ENCODE measurements at regions not wholly inside any gene's neighbourhood (a gene's known extent, or its start where the extent isn't known, plus 50 kb on each side); places are given as distances from the start of the nearest gene placed in this dataset.

GRCh38 chr6:88380618-88381288, 214.6 kb upstream of the CNR1 start:
- Histone ChIP-seq H3K4me1 (ENCODE audit: control insufficient read depth, insufficient read depth, low read length) (no peaks in the 10 kb centered on the region), H3K9ac (ENCODE audit: control insufficient read depth, insufficient read depth, low read length) (no peak overlapping the region), H3K27ac (ENCODE audit: control insufficient read depth, insufficient read depth) (no peak overlapping the region), H2AFZ (ENCODE audit: control insufficient read depth, low read depth, low read length) (no peak overlapping the region), H4K20me1 (ENCODE audit: control insufficient read depth, insufficient read depth) (no peaks in the 10 kb centered on the region), H3K79me2 (ENCODE audit: control insufficient read depth, insufficient read depth, low read length) (no peaks in the 10 kb centered on the region), H3K9me3 (replicated peaks; ENCODE audit: control insufficient read depth, insufficient read depth, low read length) (no peaks in the 10 kb centered on the region), H3K4me2 (ENCODE audit: control insufficient read depth, insufficient read depth) (no peak overlapping the region), H3K4me3 (no peak overlapping the region), H3K36me3 (ENCODE audit: control insufficient read depth in 2 of 2, insufficient read depth in 2 of 2, low read length in 1 of 2) (no peaks in the 10 kb centered on the region), H3K27me3 (replicated peaks in 1 of 2; ENCODE audit: control insufficient read depth in 2 of 2, insufficient read depth in 2 of 2, low read length in 1 of 2) (no peaks in the 10 kb centered on the region)
- 34% methylated on average over 4 of the region's 4 CpGs for WGBS (ENCODE audit: insufficient coverage, insufficient replicate concordance, low lambda C conversion rate, missing lambda C conversion rate)
- in situ Hi-C loops (cut with MboI) (no loop called here), intact Hi-C loops (cut with micrococcal nuclease; ENCODE audit: unreplicated experiment) (no loop called here)
- ChIA-PET CTCF (interaction anchor here (0.7 to 1.0 kb wide), 2 partner anchors 14 to 490 kb away, joined by 3 read pairs; no protein-coding TSS in a partner anchor), RAD21 (ENCODE audit: unreplicated experiment) (interaction anchor here (1.0 to 1.2 kb wide), 2 partner anchors 64 to 260 kb away, joined by 3 read pairs; no protein-coding TSS in a partner anchor), SMC1A (ENCODE audit: uncharacterized antibody, unreplicated experiment) (interaction anchor here (0.7 to 1.1 kb wide), 3 partner anchors 78 to 420 kb away, joined by 3 read pairs; no protein-coding TSS in a partner anchor), POLR2A (interaction anchor here (1.1 kb wide), 1 partner anchor 451 kb away, joined by 3 read pairs; no protein-coding TSS in a partner anchor)
- FAIRE-seq (no peak), DNase-seq (ENCODE audit: low read depth, low spot score) (no peak), ATAC-seq (no peak)
- no TSS peak for BruUV-seq (replicated peaks)
- TF ChIP-seq EZH2 (IDR thresholded peaks at IDR 0.05; ENCODE audit: borderline replicate concordance, control insufficient read depth, low read depth, low read length) = no peak

- Histone ChIP-seq H3K4me3 (no peak overlapping the region), H4K20me1 (ENCODE audit: control insufficient read depth, insufficient read depth) (no peaks in the 10 kb centered on the region), H3K4me1 (ENCODE audit: control insufficient read depth, insufficient read depth, low read length) (no peaks in the 10 kb centered on the region), H3K27me3 (replicated peaks in 1 of 2; ENCODE audit: control insufficient read depth in 2 of 2, insufficient read depth in 2 of 2, low read length in 1 of 2) (no peaks in the 10 kb centered on the region), H3K9ac (ENCODE audit: control insufficient read depth, insufficient read depth, low read length) (no peak overlapping the region), H3K9me3 (replicated peaks; ENCODE audit: control insufficient read depth, insufficient read depth, low read length) (no peaks in the 10 kb centered on the region), H3K79me2 (ENCODE audit: control insufficient read depth, insufficient read depth, low read length) (no peaks in the 10 kb centered on the region), H3K27ac (ENCODE audit: control insufficient read depth, insufficient read depth) (no peak overlapping the region), H3K36me3 (ENCODE audit: control insufficient read depth in 2 of 2, insufficient read depth in 2 of 2, low read length in 1 of 2) (no peaks in the 10 kb centered on the region), H3K4me2 (ENCODE audit: control insufficient read depth, insufficient read depth) (no peak overlapping the region), H2AFZ (ENCODE audit: control insufficient read depth, low read depth, low read length) (no peak overlapping the region; the same call in 1 of the 2 replicates)
- ChIA-PET POLR2A (interaction anchor here (1.1 kb wide), 1 partner anchor 450 kb away, joined by 3 read pairs; no protein-coding TSS in a partner anchor), CTCF (interaction anchor here (0.7 to 1.0 kb wide), 2 partner anchors 13 to 491 kb away, joined by 3 read pairs; no protein-coding TSS in a partner anchor), RAD21 (ENCODE audit: unreplicated experiment) (interaction anchor here (1.0 to 1.2 kb wide), 2 partner anchors 64 to 261 kb away, joined by 3 read pairs; no protein-coding TSS in a partner anchor), SMC1A (ENCODE audit: uncharacterized antibody, unreplicated experiment) (interaction anchor here (0.7 to 1.5 kb wide), 6 partner anchors 78 to 488 kb away, joined by 3 read pairs; no protein-coding TSS in a partner anchor)
- FAIRE-seq (no peak), DNase-seq (ENCODE audit: low read depth, low spot score) (no peak), ATAC-seq (no peak)
- TF ChIP-seq MTA3 (IDR thresholded peaks at IDR 0.05; ENCODE audit: borderline replicate concordance, low read length) = no peak
- TF ChIP-seq IRF4 (IDR thresholded peaks at IDR 0.05; ENCODE audit: low read depth, low read length) = no peak
- no peak for TF ChIP-seq PKNOX1 (IDR thresholded peaks at IDR 0.05)
- TF ChIP-seq IKZF2 (IDR thresholded peaks at IDR 0.05) = no peak
- no peak for TF ChIP-seq SREBF2 (IDR thresholded peaks at IDR 0.05; ENCODE audit: low read length)
- TF ChIP-seq JUNB (IDR thresholded peaks at IDR 0.05) = no peak
- TF ChIP-seq MEF2B (IDR thresholded peaks at IDR 0.05; ENCODE audit: partially characterized antibody, poor library complexity, severe bottlenecking) = no peak
- TF ChIP-seq RB1 (IDR thresholded peaks at IDR 0.05; ENCODE audit: borderline replicate concordance) = no peak
- TF ChIP-seq BHLHE40 (IDR thresholded peaks at IDR 0.05; ENCODE audit: borderline replicate concordance in 1 of 2, low read depth in 2 of 2, low read length in 1 of 2) = no peak
- WGBS (ENCODE audit: insufficient coverage, insufficient replicate concordance, low lambda C conversion rate, missing lambda C conversion rate) = 0% methylated on average over 2 of the region's 2 CpGs
- in situ Hi-C loops (cut with MboI) (no loop called here), intact Hi-C loops (cut with micrococcal nuclease; ENCODE audit: unreplicated experiment) (no loop called here)
- no TSS peak for BruUV-seq (replicated peaks)
Measured at GRCh38 chr6:88380083-88380482, 213.9 kb upstream of the CNR1 start.
